ENCODE measurements at regions not wholly inside any gene's neighbourhood (a gene's known extent, or its start where the extent isn't known, plus 50 kb on each side); places are given as distances from the start of the nearest gene placed in this dataset.

GRCh38 chr2:238688193-238689153 is 159.4 kb upstream of the TWIST2 start:
- no peak for DNase-seq (ENCODE audit: low read depth in 2 of 2)

GRCh38 chr2:238689331-238689730 is 158.6 kb upstream of the TWIST2 start:
- DNase-seq (ENCODE audit: low read depth in 2 of 2) = no peak

DNA sequence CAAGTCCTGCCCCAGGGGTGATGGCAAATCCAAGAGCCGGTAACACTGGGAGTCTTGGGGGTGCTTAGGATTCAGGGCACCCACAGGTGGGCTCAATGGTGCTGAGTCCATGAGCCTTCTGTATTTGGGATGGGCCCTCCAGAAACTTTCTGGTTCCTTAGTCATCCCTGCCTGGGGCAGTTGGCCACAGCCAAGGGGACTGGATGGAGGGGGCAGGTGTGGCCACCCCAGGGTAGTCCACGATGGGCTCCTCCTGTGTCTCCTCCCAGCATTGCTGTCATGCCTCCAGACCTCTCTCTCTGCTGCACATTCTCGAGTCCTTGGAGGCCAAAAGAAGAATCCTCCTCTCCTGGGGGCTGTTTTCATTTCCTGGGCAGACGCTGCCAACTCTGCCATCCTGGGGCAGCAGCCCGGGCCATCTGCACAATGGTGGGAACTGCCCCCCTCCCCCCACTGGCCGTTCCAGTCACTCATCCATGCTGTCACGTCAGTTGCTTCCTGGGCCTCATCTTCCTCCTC is 158.0 kb upstream of the TWIST2 start:
- DNase-seq (ENCODE audit: low read depth in 2 of 2) = no peak

- DNase-seq (ENCODE audit: low read depth in 2 of 2) = no peak
Measured at GRCh38 chr2:238690511-238690910, 157.4 kb upstream of the TWIST2 start.

- DNase-seq (ENCODE audit: low read depth in 2 of 2) = no peak
Measured at GRCh38 chr2:238691596-238692491, 156.0 kb upstream of the TWIST2 start.

DNA sequence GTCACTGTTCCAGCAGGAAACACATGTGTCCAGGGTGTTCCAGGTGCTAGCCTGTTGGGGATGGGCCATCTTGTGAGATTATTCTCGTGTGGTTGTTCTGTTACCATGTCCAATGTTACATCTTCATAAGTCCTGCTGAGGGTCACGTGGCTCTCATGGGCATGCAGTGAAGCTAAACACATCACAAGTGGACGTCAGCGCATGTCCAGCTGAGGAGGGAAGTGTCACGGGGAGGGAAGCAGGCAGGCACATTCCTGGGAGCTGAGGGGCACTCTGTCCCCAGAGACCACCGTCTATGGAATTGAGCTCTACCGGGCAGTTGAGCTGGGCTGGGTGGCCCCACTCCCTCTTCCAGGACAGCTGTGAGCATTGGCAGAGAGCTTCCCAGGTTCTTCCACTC is 155.3 kb upstream of the TWIST2 start:
- no peak for DNase-seq (ENCODE audit: low read depth in 2 of 2)

- DNase-seq (ENCODE audit: low read depth in 2 of 2) = no peak
Measured at GRCh38 chr2:238693337-238694093, 154.4 kb upstream of the TWIST2 start.

GRCh38 chr2:238694136-238694755 is 153.6 kb upstream of the TWIST2 start:
- no peak for DNase-seq (ENCODE audit: low read depth in 2 of 2)

GRCh38 chr2:238694922-238695321 is 153.0 kb upstream of the TWIST2 start:
- DNase-seq (ENCODE audit: low read depth in 2 of 2) = no peak

- DNase-seq (ENCODE audit: low read depth in 2 of 2) = no peak
Measured at GRCh38 chr2:238695538-238695937, 152.3 kb upstream of the TWIST2 start.

DNA sequence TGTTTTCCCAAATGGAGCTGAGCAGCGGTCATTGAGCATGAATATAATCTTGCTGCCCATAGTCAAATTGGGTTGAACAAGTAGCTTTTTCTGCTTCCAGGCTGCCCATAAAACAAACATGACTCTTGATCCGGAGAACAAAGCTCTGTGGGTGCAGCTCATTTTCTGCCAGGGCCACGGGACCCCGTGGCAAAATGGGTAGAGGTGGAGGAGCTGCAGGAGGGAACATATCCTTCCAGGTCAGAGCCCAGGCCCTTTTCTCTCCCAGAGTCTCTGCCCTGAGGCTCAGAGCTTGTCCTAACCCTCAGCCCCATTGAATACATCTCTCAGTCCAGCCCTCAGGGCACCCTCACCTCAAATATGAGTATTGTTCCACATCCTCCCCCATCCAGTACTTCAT is 151.6 kb upstream of the TWIST2 start:
- DNase-seq (ENCODE audit: low read depth in 2 of 2) = no peak

DNA sequence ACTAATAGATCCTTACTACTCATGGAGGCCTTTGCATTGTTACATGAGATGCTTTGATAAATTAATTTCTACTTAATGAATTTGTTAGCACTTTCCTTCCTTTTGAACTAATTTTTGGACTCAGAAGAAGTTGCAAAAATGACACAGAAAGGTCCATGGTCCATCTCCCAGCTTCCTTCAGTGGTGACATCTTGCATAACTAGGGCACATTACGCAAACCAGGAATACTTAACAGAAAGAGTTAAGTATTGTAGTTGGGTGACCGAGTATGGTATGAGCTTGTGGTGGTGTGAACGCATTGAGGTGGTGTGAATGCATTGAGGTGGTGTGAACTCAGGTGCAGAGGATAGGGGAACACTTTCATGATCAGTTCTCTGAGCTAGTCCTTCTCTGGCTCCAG is 151.1 kb upstream of the TWIST2 start:
- DNase-seq (ENCODE audit: low read depth in 2 of 2) = no peak

DNA sequence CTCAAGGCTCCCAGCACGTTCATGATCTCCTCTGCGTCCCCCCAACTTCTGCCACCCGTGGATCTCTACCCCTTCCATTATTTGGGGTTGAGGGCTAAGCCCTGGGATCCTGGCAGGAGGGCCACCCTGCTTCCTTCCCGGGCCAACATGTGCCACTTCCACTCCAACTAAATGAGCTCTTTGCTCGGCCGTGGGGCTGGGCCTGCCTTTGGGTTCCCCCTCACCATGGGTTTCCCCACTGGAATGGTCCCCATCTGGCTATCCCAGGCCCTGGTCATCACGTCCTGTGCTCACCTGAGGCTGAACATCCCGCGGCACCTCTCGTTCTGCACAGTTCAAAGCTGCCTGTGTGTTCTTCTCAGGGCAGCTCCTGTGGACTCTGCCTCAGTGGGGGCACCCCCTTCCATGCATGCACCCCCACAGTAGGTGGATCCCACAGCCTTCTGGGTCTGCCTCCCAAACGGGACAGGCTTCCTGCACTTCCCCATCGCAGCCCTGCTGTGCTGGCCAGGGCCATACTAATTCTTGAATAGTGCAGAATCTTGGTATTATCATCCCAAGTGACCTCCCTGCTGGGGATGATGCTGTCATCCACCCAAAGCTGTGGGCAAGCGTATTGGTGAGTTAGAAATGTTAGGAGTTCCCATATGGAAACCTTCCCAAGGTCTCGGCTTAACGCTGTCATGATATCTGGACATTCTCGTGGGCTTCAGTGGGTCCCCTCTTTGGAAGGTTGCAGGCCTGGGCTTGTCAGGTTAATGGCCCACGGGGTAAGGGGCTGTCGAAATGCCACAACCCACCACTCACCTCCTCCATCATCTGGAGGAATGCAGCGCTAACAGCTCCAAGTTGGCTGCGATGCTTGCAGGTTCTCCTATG is 150.5 kb upstream of the TWIST2 start:
- DNase-seq (ENCODE audit: low read depth in 2 of 2) = no peak

DNA sequence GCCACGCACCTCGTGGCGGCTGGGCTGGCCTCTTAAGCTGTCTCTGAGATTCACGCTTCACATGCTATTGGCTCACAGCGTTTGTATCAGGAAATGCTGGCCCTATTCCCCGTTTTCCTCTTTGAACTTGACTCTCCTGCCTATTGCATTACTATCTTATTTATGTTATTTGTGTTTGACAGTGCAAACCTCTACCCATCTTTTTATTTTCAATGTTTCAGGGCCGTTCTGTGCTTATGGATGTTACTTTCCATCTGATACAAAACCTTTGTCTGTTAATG is 149.9 kb upstream of the TWIST2 start:
- no peak for DNase-seq (ENCODE audit: low read depth in 2 of 2)

DNA sequence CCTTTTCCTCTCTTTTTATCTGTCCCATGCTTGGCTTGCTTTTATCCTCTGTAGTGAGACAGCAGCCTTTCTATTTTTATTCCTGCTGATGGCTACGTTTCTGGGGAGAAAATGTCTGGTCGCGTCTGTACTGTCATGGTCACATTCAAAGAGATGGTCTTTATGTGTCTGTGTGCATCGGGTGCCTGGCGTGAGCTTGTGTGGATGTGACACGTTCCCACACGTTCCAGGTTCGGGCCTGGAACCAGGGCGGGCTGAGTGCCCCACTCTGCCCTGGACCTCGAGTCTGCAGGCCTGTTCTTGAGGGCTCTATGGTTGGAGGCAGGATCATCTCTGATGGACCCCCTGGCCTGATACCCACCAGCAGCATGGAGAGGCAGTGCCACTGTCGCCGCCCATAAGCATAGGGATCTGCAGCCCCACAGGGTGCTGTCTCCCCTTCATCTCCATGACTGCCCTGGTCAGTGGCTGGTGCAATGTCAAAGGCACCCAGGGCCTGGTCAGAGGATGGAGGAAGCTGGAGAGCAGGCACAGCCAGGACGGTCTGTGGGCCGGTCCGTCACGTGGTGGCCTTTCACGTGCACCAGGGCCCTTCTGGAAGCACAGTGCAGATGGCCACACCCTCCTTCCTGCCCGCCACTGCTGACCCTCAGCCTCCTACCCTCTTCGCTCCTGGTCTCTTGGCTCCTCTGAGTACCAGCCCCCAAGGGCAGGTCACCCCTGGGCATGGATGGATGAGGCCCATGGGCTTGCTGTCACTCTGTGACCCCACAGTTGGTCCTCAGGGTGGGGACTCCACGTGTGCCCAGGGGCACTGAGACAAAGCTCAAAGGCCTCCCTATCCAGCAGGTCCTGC is 149.2 kb upstream of the TWIST2 start:
- no peak for DNase-seq (ENCODE audit: low read depth in 2 of 2)

DNA sequence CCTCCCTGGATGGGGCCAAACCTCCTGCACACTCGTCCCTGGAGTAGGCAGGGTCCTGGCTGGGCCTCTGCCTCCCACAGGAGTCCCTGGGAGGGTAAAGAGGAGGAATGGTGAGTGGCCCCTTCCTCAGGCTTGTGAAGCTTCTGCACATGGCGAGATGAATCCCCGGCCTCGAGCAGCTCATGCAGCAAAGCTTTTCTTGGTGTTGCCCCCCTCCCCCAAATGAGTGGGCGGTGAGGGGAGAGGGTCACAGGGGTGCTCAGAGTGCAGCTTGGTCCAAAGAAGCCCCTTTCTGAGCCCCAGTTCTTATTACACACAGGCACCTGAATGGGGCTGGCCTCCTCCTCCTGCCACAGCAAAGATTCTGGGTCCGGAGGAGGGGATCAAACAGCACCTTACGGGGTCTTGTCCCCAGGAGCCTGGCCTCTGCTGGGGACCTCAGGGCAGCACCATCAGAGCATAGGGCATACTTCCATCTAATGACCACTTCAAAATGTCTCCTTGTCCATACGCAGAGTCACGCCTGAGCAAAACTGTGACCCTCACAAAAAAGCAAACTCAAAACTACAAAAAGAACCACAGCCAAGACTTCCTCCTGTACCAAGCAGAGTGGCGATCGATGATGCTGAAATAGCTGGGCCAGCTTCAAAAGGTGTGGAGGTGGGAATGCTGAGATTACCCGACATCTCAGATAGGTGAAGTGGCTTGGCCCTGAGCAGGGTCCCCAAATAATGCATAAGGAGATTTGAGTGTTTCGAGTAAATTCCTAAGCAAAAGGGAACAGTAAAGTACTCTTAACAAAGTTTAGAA is 148.4 kb upstream of the TWIST2 start:
- DNase-seq (ENCODE audit: low read depth in 2 of 2) = no peak

DNA sequence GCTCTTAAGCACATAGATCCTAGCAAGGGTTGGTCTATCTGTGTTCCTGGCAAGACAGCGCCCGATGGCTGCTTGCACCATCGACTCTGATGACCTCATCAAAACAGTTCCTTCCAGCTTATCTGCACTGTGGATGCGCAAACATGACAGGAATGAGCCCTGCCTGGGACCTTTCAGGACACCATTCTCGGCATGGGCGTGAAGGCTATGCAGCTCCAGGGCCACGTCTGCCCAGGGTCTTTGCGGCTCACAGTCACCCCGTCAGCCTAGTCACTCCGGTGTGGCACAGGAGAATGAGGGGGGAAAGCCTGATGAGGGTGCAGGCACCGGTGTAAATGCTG is 147.8 kb upstream of the TWIST2 start:
- no peak for DNase-seq (ENCODE audit: low read depth in 2 of 2)

DNA sequence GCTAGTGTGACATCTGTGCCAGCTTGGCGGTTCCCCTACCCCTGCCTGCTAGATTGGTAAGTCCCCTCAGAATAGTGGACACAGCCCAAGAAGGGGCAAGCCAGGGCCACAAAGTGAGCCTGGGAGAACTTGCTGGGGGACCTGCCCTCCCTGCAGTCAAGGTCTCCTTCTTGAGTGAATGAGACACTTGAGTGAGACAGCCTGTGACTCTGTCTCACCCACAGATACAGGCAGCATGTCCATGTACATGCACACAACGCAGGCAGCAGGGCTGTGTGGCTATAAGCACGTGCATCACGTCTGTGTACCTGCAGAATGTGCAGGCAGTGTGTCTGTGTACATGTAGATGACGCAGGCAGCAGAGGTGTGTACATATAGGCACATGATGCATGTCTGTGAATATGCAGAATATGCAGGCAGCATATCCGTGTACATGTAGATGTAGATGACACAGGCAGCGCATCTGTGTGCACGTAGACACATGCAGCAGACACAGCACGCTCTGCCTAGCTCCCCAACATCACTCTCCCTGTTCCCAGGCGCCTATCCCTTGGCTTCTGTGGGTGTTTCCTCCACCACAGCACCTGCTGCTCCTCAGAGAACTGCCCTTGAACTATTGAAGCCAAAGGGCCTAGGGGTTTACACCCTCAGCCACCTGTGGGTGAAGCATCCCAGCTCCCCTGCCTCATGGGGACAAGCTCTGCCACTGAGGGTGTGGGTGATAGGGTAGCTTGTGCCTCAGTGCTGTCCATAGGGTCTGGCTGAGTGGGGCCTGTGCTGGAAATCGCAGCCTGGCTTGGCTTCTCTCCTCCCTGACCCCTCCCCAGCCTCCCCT is 147.2 kb upstream of the TWIST2 start:
- no peak for DNase-seq (ENCODE audit: low read depth in 2 of 2)

Measured in activated CD8-positive, alpha-beta memory T cell treated with anti-CD3 and anti-CD28 coated beads for 4 hours (primary cell).